ENCODE measurements at regions not wholly inside any gene's neighbourhood (a gene's known extent, or its start where the extent isn't known, plus 50 kb on each side); places are given as distances from the start of the nearest gene placed in this dataset.

GRCh38 chr5:78699552-78700153, 51.1 kb upstream of the LHFPL2 start:
- Histone ChIP-seq H2AFZ (ENCODE audit: low read depth, low read length) (peak overlapping the region; percentile 72), H3K4me1 (ENCODE audit: insufficient read depth, low read length) (peaks cover 15% of the 10 kb centered on the region), H3K36me3 (ENCODE audit: insufficient read depth, low read length) (no peaks in the 10 kb centered on the region), H3K27me3 (ENCODE audit: insufficient read depth, low read length) (no peaks in the 10 kb centered on the region), H3K9me3 (ENCODE audit: insufficient read depth, low read depth, low read length) (no peaks in the 10 kb centered on the region), H3K9ac (ENCODE audit: low read length) (peak overlapping the region; percentile 58), H3K27ac (ENCODE audit: low read depth, low read length) (peak overlapping the region; percentile 94), H3K79me2 (ENCODE audit: insufficient read depth, low read length) (no peaks in the 10 kb centered on the region), H3K4me2 (ENCODE audit: low read length) (peak overlapping the region; percentile 76), H4K20me1 (ENCODE audit: insufficient read depth, low read length) (no peaks in the 10 kb centered on the region), H3K4me3 (ENCODE audit: insufficient read depth, low read depth, low read length) (peak overlapping the region; percentile 3)
- Mint-ChIP-seq H3K27me3 (ENCODE audit: low read depth, unreplicated experiment) (no peaks in the 10 kb centered on the region), H3K27ac (ENCODE audit: unreplicated experiment) (peak overlapping the region; percentile 98), H3K4me3 (ENCODE audit: unreplicated experiment) (no peak overlapping the region), H3K9me3 (ENCODE audit: unreplicated experiment) (peaks cover under 1% of the 10 kb centered on the region), H3K36me3 (ENCODE audit: low read depth, unreplicated experiment) (no peaks in the 10 kb centered on the region), H3K4me1 (ENCODE audit: low read depth, unreplicated experiment) (peaks cover 17% of the 10 kb centered on the region)
- DNase-seq (ENCODE audit: low read depth) (peak; percentile 97), FAIRE-seq (peak; percentile 73)
- TF ChIP-seq, protein P1, sequence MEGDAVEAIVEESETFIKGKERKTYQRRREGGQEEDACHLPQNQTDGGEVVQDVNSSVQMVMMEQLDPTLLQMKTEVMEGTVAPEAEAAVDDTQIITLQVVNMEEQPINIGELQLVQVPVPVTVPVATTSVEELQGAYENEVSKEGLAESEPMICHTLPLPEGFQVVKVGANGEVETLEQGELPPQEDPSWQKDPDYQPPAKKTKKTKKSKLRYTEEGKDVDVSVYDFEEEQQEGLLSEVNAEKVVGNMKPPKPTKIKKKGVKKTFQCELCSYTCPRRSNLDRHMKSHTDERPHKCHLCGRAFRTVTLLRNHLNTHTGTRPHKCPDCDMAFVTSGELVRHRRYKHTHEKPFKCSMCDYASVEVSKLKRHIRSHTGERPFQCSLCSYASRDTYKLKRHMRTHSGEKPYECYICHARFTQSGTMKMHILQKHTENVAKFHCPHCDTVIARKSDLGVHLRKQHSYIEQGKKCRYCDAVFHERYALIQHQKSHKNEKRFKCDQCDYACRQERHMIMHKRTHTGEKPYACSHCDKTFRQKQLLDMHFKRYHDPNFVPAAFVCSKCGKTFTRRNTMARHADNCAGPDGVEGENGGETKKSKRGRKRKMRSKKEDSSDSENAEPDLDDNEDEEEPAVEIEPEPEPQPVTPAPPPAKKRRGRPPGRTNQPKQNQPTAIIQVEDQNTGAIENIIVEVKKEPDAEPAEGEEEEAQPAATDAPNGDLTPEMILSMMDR (IDR thresholded peaks at IDR 0.05; ENCODE audit: insufficient read depth, low read depth, low read length): no peak
- no peak for TF ChIP-seq EZH2 (IDR thresholded peaks at IDR 0.05; ENCODE audit: insufficient read depth, low read length)

- Histone ChIP-seq H3K27ac (ENCODE audit: low read depth, low read length) (peak overlapping the region; percentile 42), H4K20me1 (ENCODE audit: insufficient read depth, low read length) (no peaks in the 10 kb centered on the region), H3K27me3 (ENCODE audit: insufficient read depth, low read length) (no peaks in the 10 kb centered on the region), H3K4me2 (ENCODE audit: low read length) (no peak overlapping the region), H3K9ac (ENCODE audit: low read length) (no peak overlapping the region), H3K4me1 (ENCODE audit: insufficient read depth, low read length) (peaks cover 15% of the 10 kb centered on the region), H3K4me3 (ENCODE audit: insufficient read depth, low read depth, low read length) (no peak overlapping the region), H3K79me2 (ENCODE audit: insufficient read depth, low read length) (no peaks in the 10 kb centered on the region), H3K36me3 (ENCODE audit: insufficient read depth, low read length) (no peaks in the 10 kb centered on the region), H2AFZ (ENCODE audit: low read depth, low read length) (no peak overlapping the region), H3K9me3 (ENCODE audit: insufficient read depth, low read depth, low read length) (no peaks in the 10 kb centered on the region)
- peaks cover 17% of the 10 kb centered on the region for H3K4me1 Mint-ChIP-seq (ENCODE audit: low read depth, unreplicated experiment)
- H3K27me3 Mint-ChIP-seq (ENCODE audit: low read depth, unreplicated experiment): no peaks in the 10 kb centered on the region
- FAIRE-seq (no peak), DNase-seq (ENCODE audit: low read depth) (peak; percentile 90)
- TF ChIP-seq EZH2 (IDR thresholded peaks at IDR 0.05; ENCODE audit: insufficient read depth, low read length): no peak
- TF ChIP-seq, protein P1 (IDR thresholded peaks at IDR 0.05; ENCODE audit: insufficient read depth, low read depth, low read length): no peak
- peaks cover 6% of the 10 kb centered on the region for H3K9me3 Mint-ChIP-seq (ENCODE audit: unreplicated experiment)
- H3K27ac Mint-ChIP-seq (ENCODE audit: unreplicated experiment): peak overlapping the region; percentile 77
- H3K4me3 Mint-ChIP-seq (ENCODE audit: unreplicated experiment): no peak overlapping the region
- no peaks in the 10 kb centered on the region for H3K36me3 Mint-ChIP-seq (ENCODE audit: low read depth, unreplicated experiment)
Observed at GRCh38 chr5:78698191-78698791, 49.7 kb upstream of the LHFPL2 start.

All from astrocyte (in vitro differentiated cells and primary cell).